Heart right ventricle (tissue), 16 donors: ENCODE measurements at regions not wholly inside any gene's neighbourhood (a gene's known extent, or its start where the extent isn't known, plus 50 kb on each side); places are given as distances from the start of the nearest gene placed in this dataset.
A peak's percentile ranks its signal among the peaks of the same experiment; 100 is the strongest.

Experiments used
- ATAC-seq, 8 donors: fragments of 200-7000 bp; cut with Tn5 transposase; one replicate each; pipeline ENCODE4 v1.9.1; 2020; ENCODE audit warnings: mild to moderate bottlenecking in 8 of 8, moderate library complexity in 8 of 8, moderate number of reproducible peaks in 1 of 8
- DNase-seq, 2 donors: peaks; one replicate each; pipeline ENCODE4 v3.0.0-alpha.2; 2020
- H3K27ac ChIP-seq, 10 donors: fragments of 200-600 bp; sonication (generic) in 2 of 10; one replicate each; pipeline versions ENCODE4 v1.5.0 to v1.8.0; 2020 to 2022; ENCODE audit warnings: mild to moderate bottlenecking in 3 of 10
- H3K27me3 ChIP-seq, 7 donors: fragments of 200-600 bp; one replicate each; pipeline ENCODE4 v1.8.0; 2021 to 2022; ENCODE audit warnings: mild to moderate bottlenecking in 2 of 7
- H3K36me3 ChIP-seq, 9 donors: fragments of 200-600 bp; sonication (generic) in 1 of 9; one replicate each; pipeline versions ENCODE4 v1.5.0 to v1.8.0; 2020 to 2022; ENCODE audit warnings: mild to moderate bottlenecking in 2 of 9
- H3K4me1 ChIP-seq, 9 donors: fragments of 200-600 bp; sonication (generic) in 1 of 9; one replicate each; pipeline versions ENCODE4 v1.5.0 to v1.8.0; 2020 to 2022; ENCODE audit warnings: mild to moderate bottlenecking in 4 of 9
- H3K4me3 ChIP-seq, 10 donors: fragments of 200-600 bp; sonication (generic) in 2 of 10; one replicate each; pipeline versions ENCODE4 v1.5.0 to v1.8.0; 2020 to 2022; ENCODE audit warnings: mild to moderate bottlenecking in 7 of 10, moderate library complexity in 2 of 10
- H3K9me3 ChIP-seq, 11 donors: fragments of 200-600 bp in 10 of 11; sonication (generic) in 2 of 11; one replicate each; pipeline versions ENCODE4 v1.5.0 to v1.8.0; 2013 to 2022; ENCODE audit warnings: mild to moderate bottlenecking in 2 of 11, control low read depth in 1 of 11, moderate library complexity in 1 of 11
- CTCF ChIP-seq, 9 donors: fragments of 200-600 bp; sonication (generic) in 2 of 9; IDR thresholded peaks; one replicate each; pipeline versions ENCODE4 v1.5.0 to v1.8.0; 2021 to 2022; ENCODE audit warnings: antibody characterized with exemption in 9 of 9, mild to moderate bottlenecking in 5 of 9, moderate library complexity in 1 of 9
- WGBS, 2 donors: extraction: QIAGEN DNeasy Blood & Tissue Kit; methylation state at CpG; one replicate each; pipeline ENCODE4 v1.1.7; 2013; ENCODE audit warnings: inconsistent platforms in 1 of 2; 5-methylcytosine and 5-hydroxymethylcytosine counted together
- intact Hi-C, 10 donors: fragments of 100-400 bp; cut with DNase I; formaldehyde crosslinking; loops; one replicate each; pipeline versions ENCODE4 v1.11.1 to v1.14.2; 2022
- donor health status: Arrhythmogenic right ventricular cardiomyopathy.
- donor health status: ischemic (EF 13 %, LVEDD 7.1; RV severe dilation, severe dysfunction).
- donor health status: healthy with polysubstance abuse.
- donor health status: DM: no; HTN: yes; CAD: no.
- donor health status: DM: no; HTN: no; CAD: no.
- donor health status: ischemic (EF 25% LVEDD 6.9; RV normal size, moderate dysfunction).
- donor health status: ischemic (EF 25% LVEDD 5.7; RV mildly dilated, moderate dysfunction).
- donor health status: healthy.
- donor health status: DM: yes; HTN: yes; CAD: no.
- donor health status: Ischemic cardiomyopathy.
- donor health status: ischemic (EF 35%, LVEDD 5.7; RV mildly dilated, moderate dysfunction).
- donor health status: nonischemic (EF 11% LVEDD 7.7; RV severe dilation, severe dysfunction).
- donor health status: DM: yes; HTN: yes; CAD: no.
- donor health status: PGD.
- donor health status: ischemic (EF 29% LVEDD 5.4; RV normal size, mild dysfunction).
- donor health status: nonischemic (EF 23%, LVEDD 6.1; RV moderate dilation, normal function).

- Histone ChIP-seq H3K27ac (no peak overlapping the region), H3K36me3 (no peaks in the 10 kb centered on the region), H3K4me3 (no peak overlapping the region), H3K27me3 (no peaks in the 10 kb centered on the region), H3K4me1 (peaks cover 0 to 35% (median 18%) of the 10 kb centered on the region in 9 donors), H3K9me3 (no peaks in the 10 kb centered on the region)
- DNase-seq (no peak), ATAC-seq (no peak)
- TF ChIP-seq CTCF (IDR thresholded peaks at IDR 0.05), result no peak
- intact Hi-C loops, result no loop called here
- 95 to 97% methylated on average over 22 of the region's 22 CpGs for WGBS, 2 donors
These were observed 171.2 kb upstream of the CIBAR2 start for GRCh38 chr16:85283305-85284050.

- TF ChIP-seq CTCF (IDR thresholded peaks at IDR 0.05), result no peak
- no peaks in the 10 kb centered on the region for H3K27me3 ChIP-seq
- no peaks in the 10 kb centered on the region for H3K36me3 ChIP-seq
- no peak overlapping the region for H3K27ac ChIP-seq
- no peaks in the 10 kb centered on the region for H3K9me3 ChIP-seq
- DNase-seq, result no peak
- WGBS, 2 donors, result 77 to 84% methylated on average over 38 of the region's 38 CpGs
- intact Hi-C loops, result no loop called here
- H3K4me1 ChIP-seq, result peaks cover 0 to 31% (median 18%) of the 10 kb centered on the region in 9 donors
- H3K4me3 ChIP-seq, result no peak overlapping the region
- ATAC-seq, result no peak
These were observed 172.0 kb upstream of the CIBAR2 start for GRCh38 chr16:85284141-85284817.

- intact Hi-C loops, result no loop called here
- Histone ChIP-seq H3K27me3 (no peaks in the 10 kb centered on the region), H3K9me3 (no peaks in the 10 kb centered on the region), H3K4me1 (peaks cover 0 to 28% (median 21%) of the 10 kb centered on the region in 9 donors), H3K27ac (peak overlapping the region in 4 of 10 donors; percentile 16 to 59 (median 38)), H3K4me3 (no peak overlapping the region), H3K36me3 (no peaks in the 10 kb centered on the region)
- WGBS, 2 donors, result 72 to 81% methylated on average over 7 of the region's 7 CpGs
- ATAC-seq (no peak), DNase-seq (no peak)
- TF ChIP-seq CTCF (IDR thresholded peaks at IDR 0.05), result no peak
These were observed 173.4 kb upstream of the CIBAR2 start for GRCh38 chr16:85285681-85286065.

GRCh38 chr16:85286066-85286831, 174.0 kb upstream of the CIBAR2 start:
- peak; percentile 53 to 87 (median 76) for ATAC-seq
- Histone ChIP-seq H3K36me3 (no peaks in the 10 kb centered on the region), H3K27me3 (no peaks in the 10 kb centered on the region), H3K27ac (peak overlapping the region in 6 of 10 donors; percentile 35 to 71 (median 48)), H3K4me1 (peaks cover 4 to 34% (median 27%) of the 10 kb centered on the region in 9 donors), H3K9me3 (no peaks in the 10 kb centered on the region), H3K4me3 (peak overlapping the region in 1 of 10 donors; percentile 24)
- peak; percentile 69 for DNase-seq
- WGBS, 2 donors, result 53 to 57% methylated on average over 29 of the region's 29 CpGs
- TF ChIP-seq CTCF (IDR thresholded peaks at IDR 0.05), result no peak
- intact Hi-C loops, result no loop called here
